Type B pancreatic cell (in vitro differentiated cells): ENCODE measurements at regions not wholly inside any gene's neighbourhood (a gene's known extent, or its start where the extent isn't known, plus 50 kb on each side); places are given as distances from the start of the nearest gene placed in this dataset.

Source experiments
- DNase-seq: peaks from one replicate; pipeline ENCODE4 v3.0.0; 2021; ENCODE audit warnings: mixed read lengths; ENCODE audit not compliant: unreplicated experiment; ENCODE audit errors: extremely low spot score
- H3K27ac Mint-ChIP-seq: 2 replicates; pipeline ENCODE4 v1.8.0; 2021; ENCODE audit warnings: mild to moderate bottlenecking, mixed read lengths
- H3K27me3 Mint-ChIP-seq: 2 replicates; pipeline ENCODE4 v1.8.0; 2021; ENCODE audit warnings: mixed read lengths
- H3K36me3 Mint-ChIP-seq: 2 replicates; pipeline ENCODE4 v1.8.0; 2021; ENCODE audit warnings: mixed read lengths
- H3K4me1 Mint-ChIP-seq: one replicate; pipeline ENCODE4 v1.8.0; 2021; ENCODE audit warnings: mixed read lengths; ENCODE audit not compliant: unreplicated experiment
- H3K4me3 Mint-ChIP-seq: 2 replicates; pipeline ENCODE4 v1.8.0; 2021; ENCODE audit warnings: mild to moderate bottlenecking, mixed read lengths
- H3K9me3 Mint-ChIP-seq: 2 replicates; pipeline ENCODE4 v1.8.0; 2021; ENCODE audit warnings: mixed read lengths
- CTCF ChIP-seq: fragments of 200-600 bp; sonication (generic); conservative IDR thresholded peaks from 2 replicates; pipeline ENCODE4 v1.5.0; 2021; ENCODE audit warnings: antibody characterized with exemption, mild to moderate bottlenecking

- Mint-ChIP-seq H3K9me3 (no peaks in the 10 kb centered on the region), H3K4me1 (no peaks in the 10 kb centered on the region), H3K36me3 (no peaks in the 10 kb centered on the region), H3K27me3 (no peaks in the 10 kb centered on the region), H3K27ac (no peak overlapping the region), H3K4me3 (no peak overlapping the region)
- DNase-seq = no peak
- TF ChIP-seq CTCF = peak; percentile 51
These were observed 828.6 kb upstream of the GHITM start for GRCh38 chr10:83310688-83311087.

GRCh38 chr10:83312570-83312969 lies 826.7 kb upstream of the GHITM start:
- H3K36me3 Mint-ChIP-seq = no peaks in the 10 kb centered on the region
- H3K27ac Mint-ChIP-seq = no peak overlapping the region
- no peak for TF ChIP-seq CTCF
- H3K27me3 Mint-ChIP-seq = no peaks in the 10 kb centered on the region
- DNase-seq = no peak
- no peaks in the 10 kb centered on the region for H3K9me3 Mint-ChIP-seq
- H3K4me3 Mint-ChIP-seq = no peak overlapping the region
- H3K4me1 Mint-ChIP-seq = no peaks in the 10 kb centered on the region

GRCh38 chr10:83332690-83333089 lies 806.6 kb upstream of the GHITM start:
- TF ChIP-seq CTCF = no peak
- Mint-ChIP-seq H3K9me3 (no peaks in the 10 kb centered on the region), H3K36me3 (no peaks in the 10 kb centered on the region), H3K4me1 (no peaks in the 10 kb centered on the region), H3K27me3 (no peaks in the 10 kb centered on the region), H3K27ac (no peak overlapping the region), H3K4me3 (no peak overlapping the region)
- DNase-seq = no peak

- Mint-ChIP-seq H3K4me3 (no peak overlapping the region), H3K9me3 (no peaks in the 10 kb centered on the region), H3K27ac (no peak overlapping the region), H3K36me3 (no peaks in the 10 kb centered on the region), H3K4me1 (no peaks in the 10 kb centered on the region), H3K27me3 (no peaks in the 10 kb centered on the region)
- DNase-seq = no peak
- no peak for TF ChIP-seq CTCF
These were observed 805.7 kb upstream of the GHITM start for GRCh38 chr10:83333566-83333965.

GRCh38 chr10:83343676-83344075 lies 795.6 kb upstream of the GHITM start:
- DNase-seq = no peak

More at GRCh38 chr10:83343676-83344075, 795.6 kb upstream of the GHITM start:
- Mint-ChIP-seq H3K4me3 (no peak overlapping the region), H3K4me1 (no peaks in the 10 kb centered on the region), H3K9me3 (peaks cover 10% of the 10 kb centered on the region), H3K27me3 (peaks cover 5% of the 10 kb centered on the region), H3K36me3 (no peaks in the 10 kb centered on the region), H3K27ac (no peak overlapping the region)
- no peak for TF ChIP-seq CTCF
